CD4-positive, alpha-beta T cell treated with Interleukin-6 for 4 hours (primary cell): ENCODE measurements at regions not wholly inside any gene's neighbourhood (a gene's known extent, or its start where the extent isn't known, plus 50 kb on each side); places are given as distances from the start of the nearest gene placed in this dataset.

ENCODE experiments used
- DNase-seq: peaks from one replicate; pipeline ENCODE4 v3.0.0-alpha.2; 2020; ENCODE audit warnings: mixed read lengths

- DNase-seq, result no peak
These were observed 432.7 kb downstream of the IRS1 start for GRCh38 chr2:226366920-226367319.

GRCh38 chr2:226364217-226364616 is 435.4 kb downstream of the IRS1 start:
- DNase-seq, result no peak

DNA sequence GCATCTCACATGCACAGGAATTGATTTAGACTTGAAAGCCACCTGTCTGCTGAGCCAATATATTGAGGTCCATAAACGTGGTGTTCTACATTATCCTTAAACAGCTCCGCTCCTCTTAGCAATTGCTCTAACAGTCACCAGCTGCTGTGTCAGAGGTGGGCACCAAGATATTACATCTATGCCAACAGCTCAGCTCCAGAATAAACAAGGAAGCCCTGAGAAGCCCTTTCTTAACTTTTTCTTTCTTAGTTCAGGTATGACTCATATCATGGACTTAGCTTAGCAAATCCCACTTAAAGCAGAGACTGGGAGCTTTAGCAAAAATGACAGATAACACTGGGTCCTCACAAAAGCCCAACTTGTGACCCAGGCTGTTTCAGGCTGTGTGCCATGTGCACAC is 436.6 kb downstream of the IRS1 start:
- DNase-seq, result no peak

- DNase-seq, result no peak
These were observed 439.0 kb downstream of the IRS1 start for GRCh38 chr2:226360658-226361057.

- DNase-seq, result no peak
These were observed 440.9 kb downstream of the IRS1 start for GRCh38 chr2:226358688-226359087.

DNA sequence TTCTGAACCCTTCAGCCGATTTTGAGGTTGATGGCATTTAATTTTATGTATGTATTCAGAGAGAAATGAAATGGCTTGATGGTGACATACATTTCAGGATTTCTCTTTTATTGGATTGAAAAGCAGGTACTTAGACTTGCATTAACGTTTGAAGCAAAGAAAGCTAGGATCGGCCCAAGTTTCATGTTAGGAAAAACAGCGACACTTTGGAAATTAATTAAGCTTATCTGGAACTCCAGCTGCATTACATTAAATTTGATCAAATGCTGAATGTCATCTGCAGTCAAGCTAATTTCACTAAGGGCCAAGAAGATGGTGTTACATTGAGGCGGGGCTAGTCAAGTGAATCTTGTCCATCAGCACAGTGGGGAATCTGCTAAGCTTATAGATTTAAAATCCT is 441.8 kb downstream of the IRS1 start:
- DNase-seq, result no peak

DNA sequence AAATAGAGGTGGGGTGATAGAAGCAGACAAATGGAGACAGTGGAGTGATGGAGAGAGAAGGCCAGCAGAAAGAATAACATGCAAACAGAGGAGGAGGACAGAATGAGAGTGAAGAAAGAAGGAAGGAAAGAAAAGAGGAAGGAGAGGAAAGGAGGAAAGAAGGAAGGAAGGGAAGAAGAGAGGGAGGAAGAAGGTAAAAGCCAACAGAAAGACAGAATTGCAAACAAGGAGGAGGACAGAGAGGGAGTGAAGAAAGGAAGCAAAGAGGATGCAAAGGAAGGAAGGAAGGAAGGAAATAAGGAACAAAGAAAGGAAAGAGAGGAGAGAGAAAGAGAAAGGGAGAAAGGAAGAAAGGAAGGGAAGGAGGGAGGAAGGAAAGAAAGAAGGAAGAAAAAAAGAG is 444.0 kb downstream of the IRS1 start:
- DNase-seq, result no peak

DNA sequence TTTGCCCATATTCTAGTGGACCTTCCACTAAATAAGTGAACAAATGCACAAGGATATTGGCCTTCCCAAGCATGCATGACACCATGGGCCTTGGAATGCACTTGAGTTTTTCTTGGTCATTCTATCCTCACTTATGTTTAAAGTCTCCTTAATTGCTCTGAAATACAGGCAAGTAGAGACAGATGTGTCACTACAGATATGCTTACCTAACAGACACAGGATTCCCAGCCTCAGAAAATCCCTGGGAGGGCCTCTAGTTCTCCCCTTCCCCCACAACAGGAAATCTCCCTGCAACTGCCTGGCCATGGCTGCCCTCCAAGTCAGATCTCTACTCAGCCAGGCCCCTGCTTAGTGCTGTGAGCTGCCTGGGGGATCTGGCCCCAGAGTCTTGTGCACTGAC is 445.2 kb downstream of the IRS1 start:
- no peak for DNase-seq

GRCh38 chr2:226352941-226353560 is 446.6 kb downstream of the IRS1 start:
- DNase-seq, result no peak

GRCh38 chr2:226351711-226352110 is 447.9 kb downstream of the IRS1 start:
- DNase-seq, result no peak

- DNase-seq, result no peak
These were observed 460.0 kb downstream of the IRS1 start for GRCh38 chr2:226339616-226340015.

DNA sequence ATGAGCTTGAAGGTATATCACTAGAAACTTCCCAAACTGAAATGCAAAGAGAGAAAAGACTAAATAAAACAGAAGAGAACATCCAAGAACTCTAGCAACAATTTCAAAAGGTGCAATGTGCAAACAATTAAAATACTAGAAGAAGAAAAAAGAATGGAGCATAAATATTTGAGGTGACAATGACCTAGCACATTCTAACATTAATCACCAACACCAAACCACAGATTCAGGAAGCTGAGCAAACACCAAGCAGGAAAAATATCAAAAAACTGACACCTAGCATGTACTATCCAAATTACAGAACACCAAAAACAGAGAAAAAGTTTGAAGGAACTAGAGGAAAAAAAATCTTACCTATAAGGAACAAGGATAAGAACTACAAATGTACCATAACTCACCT is 460.8 kb downstream of the IRS1 start:
- DNase-seq, result no peak

DNA sequence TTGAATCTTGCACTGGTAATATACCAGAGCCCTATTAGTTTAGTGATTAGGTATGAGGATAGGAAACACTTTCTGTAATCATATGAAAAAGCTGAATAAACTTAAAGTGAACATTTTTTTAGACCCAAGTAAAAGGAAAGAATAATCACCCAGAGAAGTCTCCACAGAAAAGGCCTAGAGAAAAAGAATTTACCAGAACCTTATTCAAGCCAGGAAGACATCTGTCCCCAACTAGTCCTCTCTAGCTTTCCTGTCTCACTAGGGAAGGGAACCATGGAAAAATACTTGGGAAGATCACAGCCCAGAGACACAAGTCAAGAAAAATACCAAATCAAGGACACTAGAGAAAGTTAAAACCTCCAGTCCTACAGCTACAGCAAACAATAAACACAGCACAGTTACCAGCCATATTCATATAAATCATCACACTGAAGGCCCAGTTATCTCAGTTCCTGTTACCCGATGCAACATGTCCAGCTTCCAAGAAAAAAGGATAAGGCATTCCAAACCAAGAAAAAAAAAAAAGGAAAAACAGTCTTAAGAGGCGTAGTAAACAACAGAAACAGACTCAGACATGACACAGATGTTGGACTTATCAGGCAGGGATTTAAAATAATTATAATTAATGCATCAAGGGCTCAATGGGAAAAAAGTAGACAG is 461.5 kb downstream of the IRS1 start:
- DNase-seq, result no peak

- DNase-seq, result no peak
These were observed 463.3 kb downstream of the IRS1 start for GRCh38 chr2:226336283-226336682.

DNA sequence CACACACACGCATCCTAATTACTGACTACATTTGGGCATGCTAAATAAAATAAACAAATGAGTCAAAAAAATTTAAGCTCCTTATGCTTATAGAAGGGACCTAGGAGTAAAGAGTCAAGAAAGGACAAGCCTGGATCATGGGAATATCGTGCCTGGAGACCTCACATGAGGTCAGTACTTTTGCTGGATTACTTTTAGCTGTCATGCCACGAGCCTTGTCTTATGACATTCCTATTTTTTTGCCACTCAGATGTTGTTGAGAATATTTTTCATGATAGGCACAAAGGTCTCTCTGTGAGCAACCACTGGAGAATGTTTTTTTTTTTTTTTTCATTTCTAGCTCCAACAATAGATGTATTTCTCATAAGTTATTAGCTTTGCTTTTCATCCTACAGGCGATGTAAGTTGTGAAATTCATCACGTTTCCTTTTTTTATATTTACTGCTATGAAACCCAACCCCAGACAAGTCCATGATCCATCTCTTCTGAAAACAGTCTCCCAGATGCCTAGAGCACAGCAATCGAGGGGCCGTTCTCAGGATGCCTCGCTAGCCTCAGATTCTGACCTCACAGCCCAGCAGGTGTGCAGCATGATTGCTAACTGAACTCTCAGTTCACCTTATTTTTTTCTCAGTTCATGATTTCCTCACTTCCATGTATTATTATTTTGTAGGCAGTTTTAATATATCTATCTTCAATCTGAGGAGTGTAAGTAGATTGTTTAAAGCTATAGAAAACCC is 464.5 kb downstream of the IRS1 start:
- no peak for DNase-seq

DNA sequence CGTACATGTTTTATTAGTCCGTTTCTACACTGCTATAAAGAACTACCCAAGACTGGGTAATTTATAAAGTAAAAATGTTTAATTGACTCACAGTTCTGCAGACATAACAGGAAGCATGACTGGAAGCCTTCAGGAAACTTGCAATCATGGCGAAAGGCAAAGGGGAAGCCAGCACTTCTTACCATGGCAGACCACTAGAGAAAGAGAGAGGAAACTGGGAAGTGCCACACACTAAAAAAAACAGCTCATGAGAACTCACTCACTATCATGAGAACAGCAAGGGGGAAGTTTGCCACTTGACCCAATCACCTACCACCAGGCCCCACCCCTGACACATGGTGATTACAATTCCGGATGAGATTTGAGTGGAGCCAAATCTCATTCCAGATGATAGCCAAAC is 466.2 kb downstream of the IRS1 start:
- no peak for DNase-seq

DNA sequence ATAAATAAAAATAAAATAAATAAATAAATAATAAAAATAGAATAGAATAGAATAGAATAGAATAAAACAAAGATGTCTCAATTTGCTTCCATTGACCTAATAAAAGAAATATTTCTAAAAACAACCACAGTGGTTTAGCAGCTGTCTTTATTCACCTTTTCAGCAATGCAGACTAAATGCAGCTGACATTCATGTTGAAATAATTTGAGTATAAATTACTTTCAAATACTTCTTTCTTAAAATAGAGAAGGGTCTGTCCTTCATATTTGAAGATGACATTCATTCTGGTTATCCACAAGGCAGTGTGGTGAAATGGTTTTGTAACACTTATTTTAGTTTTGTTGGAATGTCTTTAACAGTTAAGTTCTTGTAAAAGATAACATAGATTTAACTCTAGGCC is 469.4 kb downstream of the IRS1 start:
- DNase-seq, result no peak

DNA sequence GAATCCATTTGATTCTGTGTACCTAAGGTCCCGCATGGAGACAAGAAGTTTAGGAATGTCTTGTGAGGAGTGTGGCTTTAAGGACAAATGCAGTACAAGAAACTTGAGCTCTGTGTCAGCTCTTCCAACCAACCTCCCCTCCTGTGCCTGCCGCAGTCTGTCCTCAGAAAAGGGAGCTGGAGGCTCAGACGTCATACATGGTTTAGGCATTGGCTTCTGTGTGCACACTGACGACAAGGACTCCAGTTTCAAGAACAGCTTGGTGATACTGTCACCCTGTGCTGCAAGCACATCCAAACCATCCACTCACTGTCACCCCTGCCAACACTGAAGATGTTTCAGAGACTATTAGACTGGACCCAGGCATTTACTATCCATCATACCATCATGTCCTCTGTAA is 470.4 kb downstream of the IRS1 start:
- no peak for DNase-seq

DNA sequence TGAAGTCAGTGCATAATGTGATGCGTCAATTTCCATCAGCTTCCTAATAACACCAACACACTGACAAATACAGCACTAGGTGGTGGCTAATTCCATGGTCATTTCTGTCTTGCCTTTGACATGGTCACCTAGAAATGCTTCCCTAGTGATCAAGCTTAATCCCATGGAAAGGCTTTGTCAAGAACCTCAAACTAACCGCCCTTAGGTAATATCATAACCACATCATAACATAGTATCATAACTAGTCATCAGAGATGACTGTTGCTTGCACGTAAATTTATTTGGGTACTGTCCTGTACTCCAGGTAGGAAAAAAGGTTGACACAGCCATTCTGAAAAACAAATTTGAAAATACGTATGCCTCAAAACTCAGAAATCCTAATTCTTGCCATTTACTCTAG is 471.8 kb downstream of the IRS1 start:
- no peak for DNase-seq

- no peak for DNase-seq
These were observed 474.1 kb downstream of the IRS1 start for GRCh38 chr2:226325526-226325925.

DNA sequence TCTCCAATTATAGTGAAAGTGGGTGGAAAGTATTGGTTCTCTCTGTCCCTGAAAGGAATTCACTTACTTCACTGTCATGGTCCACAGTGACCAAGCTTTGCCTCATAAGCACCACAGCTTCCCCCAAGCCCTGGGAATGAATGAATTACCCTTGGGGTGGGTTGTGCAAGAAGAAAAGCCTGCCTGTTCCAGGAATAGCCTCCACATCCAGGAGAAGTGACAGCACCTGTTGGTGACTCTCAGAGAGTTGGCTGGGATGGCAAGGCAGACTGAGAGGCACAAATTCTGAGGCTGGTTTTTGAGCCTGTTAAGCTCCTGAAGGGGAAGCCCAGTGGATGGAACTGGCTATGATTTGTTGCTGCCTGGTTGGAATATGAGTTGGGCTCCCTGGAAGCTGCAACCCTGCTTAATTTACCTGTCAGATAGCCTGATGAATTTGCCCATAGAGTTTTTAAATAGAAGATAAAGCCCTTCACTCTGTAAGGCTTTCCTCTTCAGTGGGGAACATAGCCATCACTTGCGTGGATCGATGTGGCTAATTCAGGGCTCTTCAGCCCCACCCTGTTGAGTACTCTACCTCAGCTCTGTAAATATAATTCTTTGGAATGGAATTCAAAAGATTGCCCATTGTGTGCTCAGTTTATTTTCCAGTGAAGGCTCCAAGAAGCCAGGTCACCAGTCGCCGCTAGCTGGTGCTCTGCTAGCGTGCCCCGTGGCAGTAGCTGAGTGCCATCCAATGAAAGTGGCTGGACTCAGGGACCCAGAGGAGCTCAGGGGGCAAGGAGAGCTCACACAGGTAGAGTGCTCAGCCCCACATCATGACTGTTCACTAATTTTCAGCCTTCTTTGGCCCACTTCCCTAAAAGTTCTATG is 479.3 kb downstream of the IRS1 start:
- no peak for DNase-seq

DNA sequence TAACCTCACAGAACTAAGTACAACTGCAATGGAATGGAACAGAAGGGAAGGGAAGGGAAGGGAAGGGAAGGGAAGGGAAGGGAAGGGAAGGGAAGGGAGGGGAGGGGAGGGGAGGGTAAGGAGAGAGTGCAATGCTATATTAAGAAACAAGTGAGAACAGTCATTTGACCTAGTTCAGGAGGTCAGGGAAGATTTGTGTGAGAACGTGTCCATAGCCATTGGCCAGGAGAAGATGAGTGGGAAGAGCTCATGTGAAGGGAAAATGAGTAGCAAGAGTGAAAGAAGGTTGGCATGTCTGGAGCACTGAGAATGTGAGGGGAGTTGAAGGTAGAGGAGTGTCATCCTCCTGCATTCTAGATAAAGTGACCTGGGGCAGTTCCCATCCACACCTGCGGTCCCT is 481.6 kb downstream of the IRS1 start:
- no peak for DNase-seq

- DNase-seq, result no peak
These were observed 486.6 kb downstream of the IRS1 start for GRCh38 chr2:226313060-226313459.
